ENCODE measurements at regions not wholly inside any gene's neighbourhood (a gene's known extent, or its start where the extent isn't known, plus 50 kb on each side); places are given as distances from the start of the nearest gene placed in this dataset.

GRCh38 chr10:6944436-6944835 is 364.4 kb upstream of the PRKCQ start:
- Histone ChIP-seq H2AFZ (ENCODE audit: low read length) (no peak overlapping the region), H3K18ac (ENCODE audit: insufficient read length, low read depth, low read length) (no peak overlapping the region), H3K79me2 (ENCODE audit: insufficient read depth, low read length) (no peaks in the 10 kb centered on the region), H4K91ac (ENCODE audit: insufficient read length, low read depth, low read length) (no peak overlapping the region), H3K79me1 (ENCODE audit: insufficient read depth, low read depth, low read length, poor library complexity, severe bottlenecking) (no peaks in the 10 kb centered on the region), H2BK20ac (ENCODE audit: low read depth, low read length, poor library complexity, severe bottlenecking) (no peak overlapping the region), H4K8ac (replicated peaks; ENCODE audit: insufficient read length, low read depth, low read length) (no peak overlapping the region), H4K5ac (ENCODE audit: insufficient read length, low read depth, low read length) (no peak overlapping the region), H3T11ph (ENCODE audit: low read length) (no peak overlapping the region), H3K4ac (ENCODE audit: low read depth, low read length) (no peak overlapping the region), H3K9ac (ENCODE audit: extremely low read depth, insufficient read length, low read length) (no peak overlapping the region), H3K4me2 (ENCODE audit: insufficient read depth, insufficient read length, low read length) (no peak overlapping the region), H3K23ac (ENCODE audit: insufficient read length, low read depth, low read length) (no peak overlapping the region), H3K27me3 (ENCODE audit: insufficient read depth, low read length) (no peaks in the 10 kb centered on the region), H3K56ac (ENCODE audit: insufficient read length, low read depth, low read length) (no peak overlapping the region), H2AK5ac (ENCODE audit: insufficient read length, low read length) (no peak overlapping the region), H3K23me2 (ENCODE audit: insufficient read length, low read depth, low read length, poor library complexity, severe bottlenecking) (no peaks in the 10 kb centered on the region), H2BK15ac (ENCODE audit: low read depth, low read length) (no peak overlapping the region), H2BK120ac (ENCODE audit: low read depth, low read length, poor library complexity, severe bottlenecking) (no peak overlapping the region), H3K4me1 (ENCODE audit: insufficient read depth, low read length) (no peaks in the 10 kb centered on the region), H3K27ac (ENCODE audit: insufficient read length, low read depth, low read length) (no peak overlapping the region), H3K14ac (ENCODE audit: insufficient read depth, low read length) (no peak overlapping the region), H4K20me1 (ENCODE audit: control insufficient read depth, insufficient read depth, insufficient read length) (no peaks in the 10 kb centered on the region), H3K9me3 (ENCODE audit: control insufficient read depth, low read depth, low read length) (no peaks in the 10 kb centered on the region), H2BK12ac (ENCODE audit: insufficient read length, low read depth, low read length) (no peak overlapping the region), H2BK5ac (ENCODE audit: insufficient read length, low read length) (no peak overlapping the region)
- DNase-seq: no peak
- Mint-ChIP-seq H3K4me1 (no peaks in the 10 kb centered on the region; a peak in 1 of 4 replicates), H3K27ac (no peak overlapping the region), H3K9me3 (peaks cover 0 to 10% of the 10 kb centered on the region in 2 experiments; a peak in 4 of 5 replicates), H3K27me3 (ENCODE audit: low read depth) (no peaks in the 10 kb centered on the region; the same call in none of the 2 replicates), H3K36me3 (ENCODE audit: insufficient read depth in 1 of 3, low read depth in 3 of 3) (no peaks in the 10 kb centered on the region), H3K4me3 (no peak overlapping the region)
- no CpG with 5 or more reads among the region's 4 CpGs for WGBS (ENCODE audit: extremely low coverage, insufficient read length, low lambda C conversion rate)
- TF ChIP-seq, protein P1, sequence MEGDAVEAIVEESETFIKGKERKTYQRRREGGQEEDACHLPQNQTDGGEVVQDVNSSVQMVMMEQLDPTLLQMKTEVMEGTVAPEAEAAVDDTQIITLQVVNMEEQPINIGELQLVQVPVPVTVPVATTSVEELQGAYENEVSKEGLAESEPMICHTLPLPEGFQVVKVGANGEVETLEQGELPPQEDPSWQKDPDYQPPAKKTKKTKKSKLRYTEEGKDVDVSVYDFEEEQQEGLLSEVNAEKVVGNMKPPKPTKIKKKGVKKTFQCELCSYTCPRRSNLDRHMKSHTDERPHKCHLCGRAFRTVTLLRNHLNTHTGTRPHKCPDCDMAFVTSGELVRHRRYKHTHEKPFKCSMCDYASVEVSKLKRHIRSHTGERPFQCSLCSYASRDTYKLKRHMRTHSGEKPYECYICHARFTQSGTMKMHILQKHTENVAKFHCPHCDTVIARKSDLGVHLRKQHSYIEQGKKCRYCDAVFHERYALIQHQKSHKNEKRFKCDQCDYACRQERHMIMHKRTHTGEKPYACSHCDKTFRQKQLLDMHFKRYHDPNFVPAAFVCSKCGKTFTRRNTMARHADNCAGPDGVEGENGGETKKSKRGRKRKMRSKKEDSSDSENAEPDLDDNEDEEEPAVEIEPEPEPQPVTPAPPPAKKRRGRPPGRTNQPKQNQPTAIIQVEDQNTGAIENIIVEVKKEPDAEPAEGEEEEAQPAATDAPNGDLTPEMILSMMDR (conservative IDR thresholded peaks at IDR 0.05): no peak

Data from H9 (cell line).